Heart right ventricle (tissue), 16 donors: ENCODE measurements at regions not wholly inside any gene's neighbourhood (a gene's known extent, or its start where the extent isn't known, plus 50 kb on each side); places are given as distances from the start of the nearest gene placed in this dataset.

Source experiments
- ATAC-seq, 8 donors: fragments of 200-7000 bp; cut with Tn5 transposase; one replicate each; pipeline ENCODE4 v1.9.1; 2020; ENCODE audit warnings: mild to moderate bottlenecking in 8 of 8, moderate library complexity in 8 of 8, moderate number of reproducible peaks in 1 of 8
- DNase-seq, 2 donors: peaks; one replicate each; pipeline ENCODE4 v3.0.0-alpha.2; 2020
- H3K27ac ChIP-seq, 10 donors: fragments of 200-600 bp; sonication (generic) in 2 of 10; one replicate each; pipeline versions ENCODE4 v1.5.0 to v1.8.0; 2020 to 2022; ENCODE audit warnings: mild to moderate bottlenecking in 3 of 10
- H3K27me3 ChIP-seq, 7 donors: fragments of 200-600 bp; one replicate each; pipeline ENCODE4 v1.8.0; 2021 to 2022; ENCODE audit warnings: mild to moderate bottlenecking in 2 of 7
- H3K36me3 ChIP-seq, 9 donors: fragments of 200-600 bp; sonication (generic) in 1 of 9; one replicate each; pipeline versions ENCODE4 v1.5.0 to v1.8.0; 2020 to 2022; ENCODE audit warnings: mild to moderate bottlenecking in 2 of 9
- H3K4me1 ChIP-seq, 9 donors: fragments of 200-600 bp; sonication (generic) in 1 of 9; one replicate each; pipeline versions ENCODE4 v1.5.0 to v1.8.0; 2020 to 2022; ENCODE audit warnings: mild to moderate bottlenecking in 4 of 9
- H3K4me3 ChIP-seq, 10 donors: fragments of 200-600 bp; sonication (generic) in 2 of 10; one replicate each; pipeline versions ENCODE4 v1.5.0 to v1.8.0; 2020 to 2022; ENCODE audit warnings: mild to moderate bottlenecking in 7 of 10, moderate library complexity in 2 of 10
- H3K9me3 ChIP-seq, 11 donors: fragments of 200-600 bp in 10 of 11; sonication (generic) in 2 of 11; one replicate each; pipeline versions ENCODE4 v1.5.0 to v1.8.0; 2013 to 2022; ENCODE audit warnings: mild to moderate bottlenecking in 2 of 11, control low read depth in 1 of 11, moderate library complexity in 1 of 11
- WGBS, 2 donors: extraction: QIAGEN DNeasy Blood & Tissue Kit; methylation state at CpG; one replicate each; pipeline ENCODE4 v1.1.7; 2013; ENCODE audit warnings: inconsistent platforms in 1 of 2; 5-methylcytosine and 5-hydroxymethylcytosine counted together
- intact Hi-C, 10 donors: fragments of 100-400 bp; cut with DNase I; formaldehyde crosslinking; loops; one replicate each; pipeline versions ENCODE4 v1.11.1 to v1.14.2; 2022
- TF ChIP-seq, protein P1 (sequence below), 9 donors: fragments of 200-600 bp; sonication (generic) in 2 of 9; IDR thresholded peaks; one replicate each; pipeline versions ENCODE4 v1.5.0 to v1.8.0; 2021 to 2022; ENCODE audit warnings: antibody characterized with exemption in 9 of 9, mild to moderate bottlenecking in 5 of 9, moderate library complexity in 1 of 9
- donor health status: Arrhythmogenic right ventricular cardiomyopathy.
- donor health status: ischemic (EF 13 %, LVEDD 7.1; RV severe dilation, severe dysfunction).
- donor health status: healthy with polysubstance abuse.
- donor health status: DM: no; HTN: yes; CAD: no.
- donor health status: DM: no; HTN: no; CAD: no.
- donor health status: ischemic (EF 25% LVEDD 6.9; RV normal size, moderate dysfunction).
- donor health status: ischemic (EF 25% LVEDD 5.7; RV mildly dilated, moderate dysfunction).
- donor health status: healthy.
- donor health status: DM: yes; HTN: yes; CAD: no.
- donor health status: Ischemic cardiomyopathy.
- donor health status: ischemic (EF 35%, LVEDD 5.7; RV mildly dilated, moderate dysfunction).
- donor health status: nonischemic (EF 11% LVEDD 7.7; RV severe dilation, severe dysfunction).
- donor health status: DM: yes; HTN: yes; CAD: no.
- donor health status: PGD.
- donor health status: ischemic (EF 29% LVEDD 5.4; RV normal size, mild dysfunction).
- donor health status: nonischemic (EF 23%, LVEDD 6.1; RV moderate dilation, normal function).

DNA sequence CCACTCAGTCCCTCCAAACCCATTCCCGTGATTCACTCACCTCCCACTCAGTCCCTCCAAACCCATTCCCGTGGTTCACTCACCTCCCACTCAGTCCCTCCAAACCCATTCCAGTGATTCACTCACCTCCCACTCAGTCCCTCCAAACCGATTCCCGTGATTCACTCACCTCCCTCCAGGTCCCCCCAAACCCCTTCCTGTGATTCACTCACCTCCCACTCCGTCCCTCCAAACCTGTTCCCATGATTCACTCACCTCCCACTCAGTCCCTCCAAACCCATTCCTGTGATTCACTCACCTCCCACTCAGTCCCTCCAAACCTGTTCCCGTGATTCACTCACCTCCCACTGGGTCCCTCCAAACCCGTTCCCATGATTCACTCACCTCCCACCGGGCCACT is 639.6 kb downstream of the BRD1 start:
- no peak for ATAC-seq
- TF ChIP-seq, protein P1, sequence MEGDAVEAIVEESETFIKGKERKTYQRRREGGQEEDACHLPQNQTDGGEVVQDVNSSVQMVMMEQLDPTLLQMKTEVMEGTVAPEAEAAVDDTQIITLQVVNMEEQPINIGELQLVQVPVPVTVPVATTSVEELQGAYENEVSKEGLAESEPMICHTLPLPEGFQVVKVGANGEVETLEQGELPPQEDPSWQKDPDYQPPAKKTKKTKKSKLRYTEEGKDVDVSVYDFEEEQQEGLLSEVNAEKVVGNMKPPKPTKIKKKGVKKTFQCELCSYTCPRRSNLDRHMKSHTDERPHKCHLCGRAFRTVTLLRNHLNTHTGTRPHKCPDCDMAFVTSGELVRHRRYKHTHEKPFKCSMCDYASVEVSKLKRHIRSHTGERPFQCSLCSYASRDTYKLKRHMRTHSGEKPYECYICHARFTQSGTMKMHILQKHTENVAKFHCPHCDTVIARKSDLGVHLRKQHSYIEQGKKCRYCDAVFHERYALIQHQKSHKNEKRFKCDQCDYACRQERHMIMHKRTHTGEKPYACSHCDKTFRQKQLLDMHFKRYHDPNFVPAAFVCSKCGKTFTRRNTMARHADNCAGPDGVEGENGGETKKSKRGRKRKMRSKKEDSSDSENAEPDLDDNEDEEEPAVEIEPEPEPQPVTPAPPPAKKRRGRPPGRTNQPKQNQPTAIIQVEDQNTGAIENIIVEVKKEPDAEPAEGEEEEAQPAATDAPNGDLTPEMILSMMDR (IDR thresholded peaks at IDR 0.05), result no peak
- peaks cover 0 to 3% (median 0%) of the 10 kb centered on the region in 11 donors for H3K9me3 ChIP-seq
- no peak overlapping the region for H3K4me3 ChIP-seq
- H3K4me1 ChIP-seq, result peaks cover 0 to 12% (median 8%) of the 10 kb centered on the region in 9 donors
- 74 to 83% methylated on average over 8 of the region's 8 CpGs for WGBS, 2 donors
- H3K27me3 ChIP-seq, result peaks cover 0 to 17% (median 2%) of the 10 kb centered on the region in 7 donors
- DNase-seq, result no peak
- H3K36me3 ChIP-seq, result no peaks in the 10 kb centered on the region
- intact Hi-C loops, result no loop called here
- no peak overlapping the region for H3K27ac ChIP-seq

DNA sequence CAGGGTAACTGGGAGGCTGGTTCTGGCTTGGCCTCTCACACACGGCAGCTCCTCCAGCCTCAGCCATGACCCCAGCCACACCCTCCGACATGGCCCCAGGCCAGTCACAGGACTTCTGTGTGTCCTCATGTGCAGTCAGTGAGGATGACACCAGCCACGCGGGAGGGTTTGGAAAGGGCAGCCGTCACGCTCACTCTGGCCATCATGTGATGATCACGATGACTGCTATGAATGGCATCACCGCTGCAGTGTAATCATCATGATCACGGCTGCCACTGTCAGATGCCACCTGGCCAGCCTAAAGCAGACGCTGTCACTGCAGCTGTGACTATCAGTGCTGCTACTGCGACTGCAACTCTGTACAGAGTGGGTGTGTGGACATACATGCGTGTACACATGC is 640.9 kb downstream of the BRD1 start:
- Histone ChIP-seq H3K27ac (no peak overlapping the region), H3K27me3 (peaks cover 0 to 20% (median 7%) of the 10 kb centered on the region in 7 donors), H3K36me3 (no peaks in the 10 kb centered on the region), H3K9me3 (peaks cover 0 to 3% (median 0%) of the 10 kb centered on the region in 11 donors), H3K4me3 (no peak overlapping the region), H3K4me1 (peaks cover 0 to under 1% (median 0%) of the 10 kb centered on the region in 9 donors)
- TF ChIP-seq, protein P1 (IDR thresholded peaks at IDR 0.05), result no peak
- no peak for DNase-seq
- intact Hi-C loops, result no loop called here
- ATAC-seq, result no peak
- WGBS, 2 donors, result 88 to 90% methylated on average over 12 of the region's 12 CpGs

DNA sequence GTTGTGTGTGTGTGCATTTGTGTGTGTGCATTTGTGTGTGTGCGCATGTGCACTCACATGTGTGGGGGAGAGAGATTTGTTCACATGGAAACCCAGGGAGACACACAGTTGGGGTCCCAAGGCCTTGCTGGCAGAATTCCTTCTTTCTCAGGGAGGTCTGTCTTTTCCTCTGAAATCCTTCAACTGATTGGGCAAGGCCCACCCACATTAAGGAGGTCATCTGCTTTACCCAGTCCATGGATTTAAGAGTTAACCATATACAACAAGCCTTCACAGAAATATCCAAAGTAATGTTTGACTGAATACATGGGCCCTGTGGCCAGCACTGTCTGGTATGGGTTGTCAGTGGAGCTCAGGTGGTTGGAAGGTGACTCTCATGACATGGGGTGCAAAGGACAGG is 641.4 kb downstream of the BRD1 start:
- no peaks in the 10 kb centered on the region for H3K4me1 ChIP-seq
- no peaks in the 10 kb centered on the region for H3K36me3 ChIP-seq
- H3K27me3 ChIP-seq, result peaks cover 0 to 20% (median 7%) of the 10 kb centered on the region in 7 donors
- DNase-seq (no peak), ATAC-seq (no peak)
- H3K4me3 ChIP-seq, result no peak overlapping the region
- H3K27ac ChIP-seq, result no peak overlapping the region
- peaks cover 0 to 3% (median 0%) of the 10 kb centered on the region in 11 donors for H3K9me3 ChIP-seq
- TF ChIP-seq, protein P1 (IDR thresholded peaks at IDR 0.05), result no peak
- WGBS, 2 donors, result 82 to 100% methylated on average over 1 of the region's 1 CpG
- intact Hi-C loops, result no loop called here

GRCh38 chr22:49185312-49185969 is 642.2 kb downstream of the BRD1 start:
- DNase-seq (no peak), ATAC-seq (no peak)
- H3K4me1 ChIP-seq, result no peaks in the 10 kb centered on the region
- 75 to 81% methylated on average over 4 of the region's 4 CpGs for WGBS, 2 donors
- H3K36me3 ChIP-seq, result no peaks in the 10 kb centered on the region
- intact Hi-C loops, result no loop called here
- peaks cover 0 to 20% (median 7%) of the 10 kb centered on the region in 7 donors for H3K27me3 ChIP-seq
- peaks cover 0 to 3% (median 0%) of the 10 kb centered on the region in 11 donors for H3K9me3 ChIP-seq
- H3K27ac ChIP-seq, result no peak overlapping the region
- no peak overlapping the region for H3K4me3 ChIP-seq
- TF ChIP-seq, protein P1 (IDR thresholded peaks at IDR 0.05), result no peak
